H1 (cell line): ENCODE measurements at regions not wholly inside any gene's neighbourhood (a gene's known extent, or its start where the extent isn't known, plus 50 kb on each side); places are given as distances from the start of the nearest gene placed in this dataset.

Experiments used
- CTCF ChIA-PET: fragments of 300-600 bp; sonication (Branson Sonifier 250); formaldehyde crosslinking; loops from one replicate; lab custom pipeline; 2021; ENCODE audit not compliant: partially characterized antibody; lab: Charles Lee
- POLR2A ChIA-PET: fragments of 300-600 bp; sonication (Branson Sonifier 250); formaldehyde crosslinking; loops from one replicate; lab custom pipeline; 2021; ENCODE audit warnings: inconsistent platforms; ENCODE audit not compliant: partially characterized antibody; lab: Charles Lee
- DNase-seq, 2 experiments: peaks; one replicate each; pipeline versions ENCODE4 v3.0.0 to v3.0.0-alpha.2; 2010 to 2022; ENCODE audit warnings: low spot score in 2 of 2, low read depth in 1 of 2, mixed read lengths in 1 of 2
- FAIRE-seq: peaks from 2 replicates; lab custom pipeline; 2011; peaks lifted over from hg19 to GRCh38; lab: Jason Lieb, UNC
- H2AFZ ChIP-seq: 2 replicates; pipeline ENCODE4 v1.8.1; 2012; ENCODE audit warnings: low read length, inconsistent platforms
- H2AK5ac ChIP-seq: 2 replicates; pipeline ENCODE4 v1.6.1; 2013; ENCODE audit warnings: low read depth, low read length
- H2BK120ac ChIP-seq: replicated peaks from 2 replicates; pipeline ENCODE3; 2013; ENCODE audit warnings: low read depth, low read length, inconsistent platforms
- H2BK12ac ChIP-seq: 2 replicates; pipeline ENCODE4 v1.6.1; 2013; ENCODE audit warnings: low read depth, low read length
- H2BK15ac ChIP-seq: 2 replicates; pipeline ENCODE4 v1.6.1; 2013; ENCODE audit warnings: low read length
- H2BK20ac ChIP-seq: 2 replicates; pipeline ENCODE4 v1.6.1; 2013; ENCODE audit warnings: low read length
- H2BK5ac ChIP-seq: 2 replicates; pipeline ENCODE4 v1.6.1; 2013; ENCODE audit warnings: low read depth, low read length
- H3K14ac ChIP-seq: 2 replicates; pipeline ENCODE4 v1.6.1; 2013; ENCODE audit warnings: inconsistent platforms; ENCODE audit not compliant: insufficient read length
- H3K18ac ChIP-seq: 2 replicates; pipeline ENCODE4 v1.6.1; 2013; ENCODE audit warnings: low read length; ENCODE audit errors: extremely low read depth
- H3K23ac ChIP-seq: 2 replicates; pipeline ENCODE4 v1.6.1; 2013; ENCODE audit warnings: inconsistent platforms; ENCODE audit not compliant: insufficient read length
- H3K23me2 ChIP-seq: 2 replicates; pipeline ENCODE4 v1.6.1; 2013; ENCODE audit warnings: low read depth, low read length
- H3K27ac ChIP-seq: 2 replicates; pipeline ENCODE4 v1.6.1; 2011; ENCODE audit warnings: low read depth, low read length, inconsistent platforms
- H3K27me3 ChIP-seq, 4 experiments: replicated peaks in 1 of 4; 1 replicate in 1 of 4; 2 replicates in 3 of 4; pipeline versions ENCODE4 v1.6.1 to v1.8.1; 2011 to 2013; ENCODE audit warnings: low read length in 3 of 4, mild to moderate bottlenecking in 3 of 4, inconsistent platforms in 2 of 4, mixed read lengths in 2 of 4, moderate library complexity in 1 of 4; ENCODE audit not compliant: control insufficient read depth in 3 of 4, insufficient read depth in 3 of 4; ENCODE audit errors: extremely low read depth in 1 of 4
- H3K36me3 ChIP-seq, 4 experiments: 2 replicates each; pipeline versions ENCODE4 v1.6.1 to v1.8.1; 2011 to 2013; ENCODE audit warnings: mild to moderate bottlenecking in 4 of 4, low read length in 3 of 4, moderate library complexity in 2 of 4, control low read depth in 1 of 4, inconsistent platforms in 1 of 4; ENCODE audit not compliant: insufficient read depth in 4 of 4, control insufficient read depth in 2 of 4
- H3K4ac ChIP-seq: replicated peaks from 2 replicates; pipeline ENCODE3; 2013; ENCODE audit warnings: low read length, low read depth, mixed read lengths, inconsistent platforms; ENCODE audit not compliant: insufficient read length
- H3K4me1 ChIP-seq, 4 experiments: replicated peaks in 1 of 4; 1 replicate in 1 of 4; 2 replicates in 3 of 4; pipeline versions ENCODE4 v1.6.1 to v1.8.1; 2011 to 2013; ENCODE audit warnings: low read length in 3 of 4, inconsistent platforms in 2 of 4, mixed read lengths in 1 of 4; ENCODE audit not compliant: insufficient read depth in 4 of 4, control insufficient read depth in 3 of 4
- H3K4me2 ChIP-seq, 2 experiments: 2 replicates each; pipeline versions ENCODE4 v1.6.1 to v1.8.1; 2011 to 2013; ENCODE audit warnings: low read depth in 2 of 2, low read length in 2 of 2, control low read depth in 1 of 2, inconsistent platforms in 1 of 2, mild to moderate bottlenecking in 1 of 2; ENCODE audit not compliant: insufficient read depth in 1 of 2
- H3K4me3 ChIP-seq, 4 experiments: fragments of 200-600, 300-600 bp in 1 of 4; sonication (generic), shearing (Covaris generic), sonication (Bioruptor Twin) in 1 of 4; 2 replicates each; pipeline versions ENCODE4 v1.5.1 to v1.8.1; 2011 to 2016; ENCODE audit warnings: low read length in 4 of 4, low read depth in 3 of 4, control low read depth in 2 of 4, inconsistent platforms in 2 of 4, mild to moderate bottlenecking in 2 of 4, mixed read lengths in 1 of 4, moderate library complexity in 1 of 4; ENCODE audit not compliant: insufficient read depth in 2 of 4; ENCODE audit errors: extremely low read depth in 1 of 4
- H3K56ac ChIP-seq: replicated peaks from 2 replicates; pipeline ENCODE3; 2013; ENCODE audit warnings: low read depth, mild to moderate bottlenecking, mixed read lengths, low read length, inconsistent platforms; ENCODE audit not compliant: insufficient read length
- H3K79me1 ChIP-seq: 2 replicates; pipeline ENCODE4 v1.6.1; 2013; ENCODE audit warnings: low read depth, low read length, control low read depth
- H3K79me2 ChIP-seq, 2 experiments: 2 replicates each; pipeline versions ENCODE4 v1.6.1 to v1.8.1; 2012 to 2013; ENCODE audit warnings: low read length in 2 of 2, mild to moderate bottlenecking in 2 of 2, inconsistent platforms in 1 of 2; ENCODE audit not compliant: insufficient read depth in 2 of 2, control insufficient read depth in 1 of 2
- H3K9ac ChIP-seq, 4 experiments: replicated peaks in 1 of 4; 1 replicate in 1 of 4; 2 replicates in 3 of 4; pipeline versions ENCODE4 v1.6.1 to v1.8.1; 2011 to 2013; ENCODE audit warnings: low read depth in 3 of 4, low read length in 3 of 4, control low read depth in 2 of 4, mild to moderate bottlenecking in 2 of 4, moderate library complexity in 2 of 4, inconsistent platforms in 1 of 4; ENCODE audit errors: extremely low read depth in 1 of 4
- H3K9me3 ChIP-seq, 2 experiments: 2 replicates each; pipeline versions ENCODE4 v1.6.1 to v1.8.1; 2012 to 2013; ENCODE audit warnings: mild to moderate bottlenecking in 2 of 2, moderate library complexity in 2 of 2, control low read depth in 1 of 2, inconsistent platforms in 1 of 2, low read depth in 1 of 2, low read length in 1 of 2, mixed read lengths in 1 of 2; ENCODE audit not compliant: insufficient read depth in 2 of 2
- H4K20me1 ChIP-seq, 2 experiments: replicated peaks in 1 of 2; 2 replicates each; pipeline versions ENCODE3 to v1.8.1; 2011 to 2013; ENCODE audit warnings: inconsistent platforms in 2 of 2, low read length in 2 of 2, mild to moderate bottlenecking in 1 of 2; ENCODE audit not compliant: insufficient read depth in 2 of 2, control insufficient read depth in 1 of 2
- H4K5ac ChIP-seq: 2 replicates; pipeline ENCODE4 v1.6.1; 2013; ENCODE audit warnings: low read length, low read depth, mixed read lengths, inconsistent platforms; ENCODE audit not compliant: insufficient read length
- H4K8ac ChIP-seq: 2 replicates; pipeline ENCODE4 v1.8.0; 2013; ENCODE audit warnings: mild to moderate bottlenecking, moderate library complexity, low read length, inconsistent platforms; ENCODE audit not compliant: insufficient read depth; ENCODE audit errors: extremely low read depth
- H4K91ac ChIP-seq: replicated peaks from 2 replicates; pipeline ENCODE3; 2013; ENCODE audit warnings: low read length, mixed read lengths, inconsistent platforms; ENCODE audit not compliant: insufficient read length
- E2F6 ChIP-seq: IDR thresholded peaks from 2 replicates; pipeline ENCODE4 v1.6.1; 2012; ENCODE audit warnings: inconsistent platforms
- GABPA ChIP-seq: IDR thresholded peaks from 2 replicates; pipeline ENCODE4 v1.6.1; 2011; ENCODE audit warnings: mild to moderate bottlenecking, low read length, moderate library complexity, borderline replicate concordance; ENCODE audit not compliant: insufficient read depth
- WGBS, 2 experiments: shearing (Covaris generic) in 1 of 2; methylation state at CpG; one replicate each; pipeline versions ENCODE4 v1.1.6 to v1.1.7; 2013 to 2015; ENCODE audit warnings: low lambda C conversion rate in 2 of 2, mixed read lengths in 2 of 2, inconsistent platforms in 1 of 2, low coverage in 1 of 2, missing lambda C conversion rate in 1 of 2; ENCODE audit not compliant: insufficient replicate concordance in 2 of 2, insufficient coverage in 1 of 2, insufficient read length in 1 of 2; ENCODE audit errors: extremely low coverage in 1 of 2, missing lambda C conversion rate in 1 of 2; 5-methylcytosine and 5-hydroxymethylcytosine counted together

DNA sequence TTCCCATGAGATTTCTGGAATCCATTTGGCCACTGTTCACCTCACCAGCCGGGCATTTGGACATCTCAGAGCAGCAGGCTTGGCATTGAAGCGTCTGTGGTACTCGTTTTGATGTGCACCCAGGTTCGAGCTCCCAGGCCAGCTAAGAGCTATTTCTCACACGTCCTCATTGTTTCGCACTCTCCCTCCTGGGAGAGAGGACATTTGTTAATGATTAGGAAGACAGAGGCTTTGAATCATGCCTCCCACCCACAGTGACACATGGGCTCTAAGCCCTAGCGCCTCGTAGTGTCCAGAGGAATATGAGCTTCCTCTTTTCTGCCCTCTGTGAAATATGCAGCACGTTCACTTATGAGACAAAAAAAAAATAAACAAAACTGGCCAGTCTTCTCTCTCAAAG, 361.8 kb downstream of the RND3 start:
- no peak overlapping the region for H3K18ac ChIP-seq
- no peak overlapping the region for H3K23ac ChIP-seq
- peaks cover 0 to 6% (median 2%) of the 10 kb centered on the region in 4 experiments; a peak in 4 of 7 replicates for H3K4me1 ChIP-seq
- H3K27ac ChIP-seq = no peak overlapping the region
- H2BK15ac ChIP-seq = no peak overlapping the region
- no peaks in the 10 kb centered on the region for H3K79me1 ChIP-seq
- no peak overlapping the region for H4K5ac ChIP-seq
- TF ChIP-seq GABPA (no peak), E2F6 (0 out of 2 replicates have a peak, but pooled peaks have one; percentile 7)
- H4K20me1 ChIP-seq = no peaks in the 10 kb centered on the region
- H3K4me3 ChIP-seq = no peak overlapping the region
- WGBS, 2 experiments = 88% methylated on average over 9 of the region's 9 CpGs; no CpG with 5 or more reads in 1 of the 2 experiments
- H4K91ac ChIP-seq = no peak overlapping the region
- H3K14ac ChIP-seq = no peak overlapping the region
- H3K9ac ChIP-seq = no peak overlapping the region
- H3K9me3 ChIP-seq = peaks cover 0 to 4% of the 10 kb centered on the region in 2 experiments; a peak in 1 of 4 replicates
- H3K36me3 ChIP-seq = no peaks in the 10 kb centered on the region
- POLR2A ChIA-PET = no interaction called here
- no peak overlapping the region for H2BK12ac ChIP-seq
- no peak for FAIRE-seq
- no peaks in the 10 kb centered on the region for H3K79me2 ChIP-seq
- 0 out of 2 replicates have a peak overlapping the region, but pooled peaks have one; percentile 57 for H2AFZ ChIP-seq
- no peak overlapping the region for H3K56ac ChIP-seq
- no peak for DNase-seq
- no peak overlapping the region for H2BK20ac ChIP-seq
- H2AK5ac ChIP-seq = no peak overlapping the region
- CTCF ChIA-PET = no interaction called here
- H2BK5ac ChIP-seq = 0 out of 2 replicates have a peak overlapping the region, but pooled peaks have one; percentile 12
- no peak overlapping the region for H2BK120ac ChIP-seq
- no peak overlapping the region for H4K8ac ChIP-seq
- no peak overlapping the region for H3K4ac ChIP-seq
- H3K4me2 ChIP-seq = no peak overlapping the region
- H3K27me3 ChIP-seq = peaks cover 0 to 1% (median 0%) of the 10 kb centered on the region in 4 experiments; a peak in 1 of 7 replicates
- H3K23me2 ChIP-seq = no peaks in the 10 kb centered on the region
